GM19238 (cell line): ENCODE measurements at regions not wholly inside any gene's neighbourhood (a gene's known extent, or its start where the extent isn't known, plus 50 kb on each side); places are given as distances from the start of the nearest gene placed in this dataset.
"Not testable (repeated sequence)": the region's sequence is repeated elsewhere in the genome, so short reads cannot be mapped to it uniquely, and the experiment has no call there.

Experiments used
- DNase-seq: peaks from one replicate; pipeline ENCODE4 v3.0.0; 2011; ENCODE audit warnings: low spot score; ENCODE audit not compliant: insufficient read length

- DNase-seq = no peak
These were observed 394.5 kb downstream of the RERGL start for GRCh38 chr12:17695495-17695894.

GRCh38 chr12:17691369-17691768, 398.6 kb downstream of the RERGL start:
- no peak for DNase-seq

GRCh38 chr12:17680220-17680619, 409.8 kb downstream of the RERGL start:
- no peak for DNase-seq

- DNase-seq = no peak
These were observed 423.2 kb downstream of the RERGL start for GRCh38 chr12:17666641-17667324.

- DNase-seq = no peak
These were observed 424.2 kb downstream of the RERGL start for GRCh38 chr12:17665839-17666238.

GRCh38 chr12:17661250-17661649, 428.7 kb downstream of the RERGL start:
- no peak for DNase-seq

- DNase-seq = no peak
These were observed 437.6 kb downstream of the RERGL start for GRCh38 chr12:17652436-17652835.

GRCh38 chr12:17642340-17642650, 447.7 kb downstream of the RERGL start:
- no peak for DNase-seq

GRCh38 chr12:17640615-17641014, 449.4 kb downstream of the RERGL start:
- no peak for DNase-seq

GRCh38 chr12:17618831-17619230, 471.2 kb downstream of the RERGL start:
- DNase-seq = no peak

GRCh38 chr12:17609701-17610100, 480.3 kb downstream of the RERGL start:
- no peak for DNase-seq

GRCh38 chr12:17609153-17609552, 480.8 kb downstream of the RERGL start:
- no peak for DNase-seq

- no peak for DNase-seq
These were observed 494.9 kb downstream of the RERGL start for GRCh38 chr12:17595111-17595510.

- DNase-seq = no peak
These were observed 496.1 kb downstream of the RERGL start for GRCh38 chr12:17593715-17594406.

- DNase-seq = no peak
These were observed 497.5 kb downstream of the RERGL start for GRCh38 chr12:17592472-17592871.

- no peak for DNase-seq
These were observed 498.9 kb downstream of the RERGL start for GRCh38 chr12:17591005-17591681.

GRCh38 chr12:17588968-17589367, 501.0 kb downstream of the RERGL start:
- DNase-seq = no peak

- DNase-seq = no peak
These were observed 510.6 kb downstream of the RERGL start for GRCh38 chr12:17579205-17580026.

- no peak for DNase-seq
These were observed 512.6 kb downstream of the RERGL start for GRCh38 chr12:17577405-17577804.

GRCh38 chr12:17572250-17572649, 517.7 kb downstream of the RERGL start:
- no peak for DNase-seq

GRCh38 chr12:17571047-17571446, 518.9 kb downstream of the RERGL start:
- no peak for DNase-seq

GRCh38 chr12:17564630-17565029, 525.4 kb downstream of the RERGL start:
- not testable (repeated sequence) for DNase-seq
